D721Med (cell line): ENCODE measurements at regions not wholly inside any gene's neighbourhood (a gene's known extent, or its start where the extent isn't known, plus 50 kb on each side); places are given as distances from the start of the nearest gene placed in this dataset.

Source experiments
- DNase-seq: peaks from one replicate; pipeline ENCODE4 v3.0.0; 2011; ENCODE audit warnings: low spot score; ENCODE audit not compliant: insufficient read length
- FAIRE-seq: peaks from 2 replicates; lab custom pipeline; 2011; peaks lifted over from hg19 to GRCh38; lab: Jason Lieb, UNC
- TF ChIP-seq, protein P1 (sequence below): IDR thresholded peaks from 2 replicates; pipeline ENCODE4 v1.5.1; 2012; ENCODE audit warnings: mild to moderate bottlenecking, control low read depth; ENCODE audit not compliant: insufficient read depth; ENCODE audit errors: missing control alignments

DNA sequence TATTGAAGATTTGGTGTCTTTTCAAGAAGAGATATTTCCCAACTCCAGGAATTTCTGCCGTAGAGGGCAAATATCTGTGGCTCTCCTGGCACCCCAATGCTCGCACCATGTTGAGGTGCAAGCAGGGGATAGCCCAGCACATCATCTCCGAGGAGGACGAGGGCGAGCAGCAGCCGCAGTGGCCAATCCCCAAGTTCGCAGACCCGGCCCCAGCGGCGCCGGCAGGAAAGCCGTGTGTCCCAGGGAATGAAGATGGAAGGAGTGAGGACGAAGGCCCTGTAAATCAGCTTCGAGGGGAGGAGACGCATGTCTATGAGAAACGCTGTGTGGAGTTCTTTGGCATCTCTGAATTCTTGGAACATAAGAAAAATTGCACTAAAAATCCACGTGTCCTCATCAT is 213.4 kb upstream of the UBE2E2 start:
- TF ChIP-seq, protein P1, sequence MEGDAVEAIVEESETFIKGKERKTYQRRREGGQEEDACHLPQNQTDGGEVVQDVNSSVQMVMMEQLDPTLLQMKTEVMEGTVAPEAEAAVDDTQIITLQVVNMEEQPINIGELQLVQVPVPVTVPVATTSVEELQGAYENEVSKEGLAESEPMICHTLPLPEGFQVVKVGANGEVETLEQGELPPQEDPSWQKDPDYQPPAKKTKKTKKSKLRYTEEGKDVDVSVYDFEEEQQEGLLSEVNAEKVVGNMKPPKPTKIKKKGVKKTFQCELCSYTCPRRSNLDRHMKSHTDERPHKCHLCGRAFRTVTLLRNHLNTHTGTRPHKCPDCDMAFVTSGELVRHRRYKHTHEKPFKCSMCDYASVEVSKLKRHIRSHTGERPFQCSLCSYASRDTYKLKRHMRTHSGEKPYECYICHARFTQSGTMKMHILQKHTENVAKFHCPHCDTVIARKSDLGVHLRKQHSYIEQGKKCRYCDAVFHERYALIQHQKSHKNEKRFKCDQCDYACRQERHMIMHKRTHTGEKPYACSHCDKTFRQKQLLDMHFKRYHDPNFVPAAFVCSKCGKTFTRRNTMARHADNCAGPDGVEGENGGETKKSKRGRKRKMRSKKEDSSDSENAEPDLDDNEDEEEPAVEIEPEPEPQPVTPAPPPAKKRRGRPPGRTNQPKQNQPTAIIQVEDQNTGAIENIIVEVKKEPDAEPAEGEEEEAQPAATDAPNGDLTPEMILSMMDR = no peak
- no peak for DNase-seq
- no peak for FAIRE-seq

DNA sequence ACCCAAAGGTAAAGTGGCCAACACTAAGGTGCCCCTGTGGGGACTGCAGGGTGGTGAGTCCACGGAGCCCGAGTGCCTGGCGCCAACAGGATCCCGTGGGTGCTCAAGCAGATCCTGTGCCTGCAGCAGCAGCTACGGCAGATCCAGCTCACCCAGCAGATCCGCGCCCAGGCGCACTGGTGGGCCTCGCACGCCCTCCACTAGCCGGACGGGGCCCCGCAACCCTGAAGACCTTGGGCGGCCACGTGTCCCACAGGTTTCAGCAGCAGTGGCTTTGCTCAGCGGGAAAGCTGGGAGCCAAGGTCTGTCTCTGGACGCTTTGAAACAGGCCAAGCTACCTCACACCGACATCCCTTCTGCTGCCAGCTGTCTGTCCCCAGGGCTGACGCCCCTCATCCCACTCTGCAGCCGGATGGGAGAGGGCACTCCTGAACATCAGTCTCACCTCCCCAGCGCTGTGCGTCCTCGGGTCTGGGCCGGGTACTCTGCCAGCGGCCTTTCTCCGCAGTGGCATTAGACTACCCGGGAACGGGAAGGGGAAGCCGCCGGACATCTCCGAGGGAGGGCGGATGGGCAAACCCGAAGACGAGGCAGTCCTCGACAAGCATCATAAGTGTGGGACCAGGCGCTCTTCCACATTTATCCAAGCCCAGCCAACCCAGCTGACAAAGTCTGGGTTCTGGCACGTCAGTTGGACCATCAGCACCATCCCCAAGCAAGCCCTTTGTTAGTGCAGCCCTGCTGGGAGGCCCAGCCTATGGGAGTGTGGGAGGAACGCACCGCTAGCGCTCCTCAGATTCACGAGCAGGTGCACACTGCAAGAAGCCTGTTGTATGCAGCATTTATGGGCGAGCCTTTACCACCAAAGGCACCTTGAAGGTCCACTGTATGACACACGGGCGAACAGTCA is 212.6 kb upstream of the UBE2E2 start:
- TF ChIP-seq, protein P1 = no peak
- DNase-seq = no peak
- FAIRE-seq = no peak

DNA sequence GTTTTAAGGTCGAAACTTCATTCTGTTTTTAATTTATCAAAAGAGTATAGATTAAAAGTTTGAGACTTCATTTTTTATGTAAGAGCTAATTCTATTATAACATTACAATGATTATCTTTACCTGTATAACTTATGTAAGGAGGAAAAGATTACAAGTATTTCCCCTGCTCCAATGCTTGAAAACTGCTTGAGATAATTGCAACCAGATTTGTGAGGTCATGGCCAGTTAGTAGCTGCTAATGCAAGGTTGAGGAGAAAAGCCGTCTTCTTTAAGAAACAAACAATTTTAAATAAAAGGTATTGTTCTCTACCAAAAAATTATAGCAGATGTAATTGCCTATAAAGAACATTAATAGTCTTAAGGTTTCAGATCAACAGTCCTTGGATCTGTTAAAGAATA is 208.3 kb upstream of the UBE2E2 start:
- no peak for FAIRE-seq
- no peak for DNase-seq
- TF ChIP-seq, protein P1 = no peak

DNA sequence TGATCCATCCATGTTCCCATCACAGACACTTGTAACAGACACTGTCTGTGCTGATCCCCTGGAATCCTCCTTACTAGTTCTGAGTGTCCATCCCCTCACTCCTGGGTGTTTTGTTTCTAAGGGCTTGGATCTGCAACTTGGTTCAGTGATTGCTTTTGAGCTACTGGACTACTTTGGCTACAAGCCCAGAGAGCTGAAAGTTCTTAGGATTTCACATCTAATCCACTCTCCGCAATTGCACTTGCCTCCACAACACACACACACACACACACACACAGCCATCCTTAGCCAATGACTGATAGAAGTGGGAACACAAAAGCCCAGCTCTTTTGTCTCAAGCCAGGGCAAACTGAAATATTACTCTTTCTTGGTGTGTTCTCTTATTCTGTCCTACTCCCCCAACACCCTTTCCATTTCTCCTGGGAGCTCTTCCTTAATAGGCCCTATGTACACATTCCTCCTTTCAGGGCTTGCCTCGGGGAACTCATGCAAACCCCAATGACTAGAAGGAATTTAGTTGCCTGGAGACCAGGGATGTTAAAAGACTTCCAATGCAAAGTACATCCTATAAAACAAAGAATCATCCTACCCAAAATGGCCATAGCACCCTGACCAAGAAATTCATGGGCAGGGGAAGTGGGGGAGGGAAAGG is 206.1 kb upstream of the UBE2E2 start:
- DNase-seq = no peak
- no peak for FAIRE-seq
- TF ChIP-seq, protein P1 = no peak

DNA sequence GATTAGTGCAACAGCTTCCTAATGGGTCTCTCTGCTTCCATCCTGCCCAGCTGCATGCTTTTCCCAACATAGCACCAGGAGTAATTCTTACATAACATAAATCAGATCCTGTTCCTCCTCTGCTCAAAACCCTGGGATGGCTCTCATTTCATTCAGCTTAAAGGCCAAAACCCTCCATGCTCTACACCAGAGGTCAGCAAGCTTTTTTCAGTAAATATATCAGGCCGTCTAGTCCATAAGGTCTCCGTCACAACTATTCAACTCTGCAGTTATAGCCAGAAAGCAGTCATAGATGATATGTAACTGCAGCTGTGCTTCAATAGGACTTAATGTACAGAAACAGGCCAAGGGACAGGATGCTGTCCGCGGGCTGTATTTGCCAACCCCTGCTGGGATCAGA is 202.8 kb upstream of the UBE2E2 start:
- DNase-seq (no peak), FAIRE-seq (no peak)
- TF ChIP-seq, protein P1 = no peak

DNA sequence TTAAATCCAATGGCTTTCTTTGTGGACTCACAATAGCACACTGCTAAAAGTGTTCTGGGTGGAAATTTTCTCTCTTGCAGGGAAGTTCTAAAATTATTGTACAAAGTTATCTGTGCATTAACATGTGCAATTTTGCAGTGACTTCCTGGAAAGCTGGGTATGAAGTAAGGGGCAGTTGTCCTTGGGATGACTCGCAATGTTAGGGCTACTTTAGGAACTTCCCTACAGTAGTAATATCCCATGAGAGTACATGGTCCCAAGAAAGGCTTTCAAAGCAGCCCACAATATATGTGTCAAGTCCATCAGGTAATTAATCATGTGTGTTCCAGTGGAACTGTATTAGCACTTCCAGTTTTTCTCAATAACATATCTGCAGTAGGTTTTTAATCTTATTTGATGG is 201.0 kb upstream of the UBE2E2 start:
- DNase-seq = no peak
- TF ChIP-seq, protein P1 = no peak
- FAIRE-seq = no peak
